Neural crest cell (in vitro differentiated cells): ENCODE measurements at regions not wholly inside any gene's neighbourhood (a gene's known extent, or its start where the extent isn't known, plus 50 kb on each side); places are given as distances from the start of the nearest gene placed in this dataset.

ENCODE experiments used
- DNase-seq: peaks from one replicate; pipeline ENCODE4 v3.0.0; 2021; ENCODE audit warnings: low read depth, mixed read lengths, low spot score
- H3K27ac Mint-ChIP-seq: one replicate; pipeline ENCODE4 v1.8.0; 2021; ENCODE audit warnings: mild to moderate bottlenecking, mixed read lengths; ENCODE audit not compliant: unreplicated experiment
- H3K27me3 Mint-ChIP-seq: 2 replicates; pipeline ENCODE4 v1.8.0; 2021; ENCODE audit warnings: low read depth, mild to moderate bottlenecking, mixed read lengths
- H3K36me3 Mint-ChIP-seq: 2 replicates; pipeline ENCODE4 v1.8.0; 2021; ENCODE audit warnings: low read depth, mild to moderate bottlenecking, mixed read lengths
- H3K4me1 Mint-ChIP-seq: 2 replicates; pipeline ENCODE4 v1.8.0; 2021; ENCODE audit warnings: mixed read lengths
- H3K4me3 Mint-ChIP-seq: one replicate; pipeline ENCODE4 v1.8.0; 2021; ENCODE audit warnings: mild to moderate bottlenecking, mixed read lengths
- H3K9me3 Mint-ChIP-seq: 2 replicates; pipeline ENCODE4 v1.8.0; 2021; ENCODE audit warnings: mixed read lengths
- CTCF ChIP-seq: fragments of 200-600 bp; sonication (generic); conservative IDR thresholded peaks from 2 replicates; pipeline ENCODE4 v1.5.0; 2021; ENCODE audit warnings: antibody characterized with exemption, mild to moderate bottlenecking

GRCh38 chr22:34354071-34354817 is 434.0 kb upstream of the LARGE1 start:
- H3K4me3 Mint-ChIP-seq: no peak overlapping the region
- no peak for DNase-seq
- no peaks in the 10 kb centered on the region for H3K4me1 Mint-ChIP-seq
- no peak for TF ChIP-seq CTCF
- no peak overlapping the region for H3K27ac Mint-ChIP-seq
- H3K27me3 Mint-ChIP-seq: peaks cover 14% of the 10 kb centered on the region
- no peaks in the 10 kb centered on the region for H3K9me3 Mint-ChIP-seq
- H3K36me3 Mint-ChIP-seq: no peaks in the 10 kb centered on the region

GRCh38 chr22:34356481-34356880 is 436.2 kb upstream of the LARGE1 start:
- Mint-ChIP-seq H3K4me1 (no peaks in the 10 kb centered on the region), H3K27me3 (peaks cover 7% of the 10 kb centered on the region), H3K9me3 (no peaks in the 10 kb centered on the region), H3K27ac (no peak overlapping the region), H3K4me3 (no peak overlapping the region), H3K36me3 (no peaks in the 10 kb centered on the region)
- no peak for TF ChIP-seq CTCF
- DNase-seq: no peak

GRCh38 chr22:34370711-34371110 is 450.4 kb upstream of the LARGE1 start:
- H3K27me3 Mint-ChIP-seq: peaks cover 29% of the 10 kb centered on the region
- peaks cover 7% of the 10 kb centered on the region for H3K36me3 Mint-ChIP-seq
- peaks cover 11% of the 10 kb centered on the region for H3K4me1 Mint-ChIP-seq
- H3K9me3 Mint-ChIP-seq: peaks cover 13% of the 10 kb centered on the region
- H3K4me3 Mint-ChIP-seq: no peak overlapping the region
- no peak for TF ChIP-seq CTCF
- H3K27ac Mint-ChIP-seq: no peak overlapping the region
- no peak for DNase-seq

GRCh38 chr22:34379825-34380224 is 459.5 kb upstream of the LARGE1 start:
- Mint-ChIP-seq H3K4me3 (no peak overlapping the region), H3K4me1 (no peaks in the 10 kb centered on the region), H3K27me3 (peaks cover 8% of the 10 kb centered on the region), H3K27ac (no peak overlapping the region), H3K36me3 (no peaks in the 10 kb centered on the region), H3K9me3 (peaks cover 6% of the 10 kb centered on the region)
- TF ChIP-seq CTCF: no peak
- DNase-seq: no peak

GRCh38 chr22:34380532-34380931 is 460.3 kb upstream of the LARGE1 start:
- Mint-ChIP-seq H3K36me3 (no peaks in the 10 kb centered on the region), H3K27ac (no peak overlapping the region), H3K9me3 (peaks cover 6% of the 10 kb centered on the region), H3K4me1 (no peaks in the 10 kb centered on the region), H3K4me3 (no peak overlapping the region), H3K27me3 (peaks cover 8% of the 10 kb centered on the region)
- no peak for TF ChIP-seq CTCF
- no peak for DNase-seq
